ENCODE measurements at regions not wholly inside any gene's neighbourhood (a gene's known extent, or its start where the extent isn't known, plus 50 kb on each side); places are given as distances from the start of the nearest gene placed in this dataset.

GRCh38 chr16:86377251-86378022, 132.9 kb upstream of the FOXF1 start:
- Histone ChIP-seq H3K36me3 (ENCODE audit: control insufficient read depth in 1 of 2, insufficient read depth in 2 of 2, low read length in 1 of 2) (no peaks in the 10 kb centered on the region), H3K4me1 (ENCODE audit: control insufficient read depth in 1 of 2, insufficient read depth in 2 of 2, low read length in 2 of 2) (no peaks in the 10 kb centered on the region), H3K4me3 (ENCODE audit: low read length in 2 of 2) (no peak overlapping the region), H3K27ac (ENCODE audit: low read depth in 1 of 2, low read length in 2 of 2) (no peak overlapping the region), H3K9me3 (ENCODE audit: control insufficient read depth, low read length) (peaks cover 2% of the 10 kb centered on the region), H3K27me3 (ENCODE audit: control insufficient read depth in 1 of 2, insufficient read depth in 2 of 2, low read length in 1 of 2) (no peaks in the 10 kb centered on the region)
- 57 to 65% methylated on average over 27 of the region's 27 CpGs for WGBS, 2 donors
- ATAC-seq (ENCODE audit: low FRiP score) (no peak), DNase-seq (no peak)
- intact Hi-C loops (cut with DNase I) = no loop called here

- no peaks in the 10 kb centered on the region for H3K36me3 ChIP-seq (ENCODE audit: control insufficient read depth in 1 of 2, insufficient read depth in 2 of 2, low read length in 1 of 2)
- no peak overlapping the region for H3K27ac ChIP-seq (ENCODE audit: low read depth in 1 of 2, low read length in 2 of 2)
- H3K4me3 ChIP-seq (ENCODE audit: low read length in 2 of 2) = no peak overlapping the region
- intact Hi-C loops (cut with DNase I) = no loop called here
- H3K9me3 ChIP-seq (ENCODE audit: control insufficient read depth, low read length) = peaks cover 2% of the 10 kb centered on the region
- no peak for DNase-seq
- ATAC-seq (ENCODE audit: low FRiP score) = no peak
- 85 to 91% methylated on average over 9 of the region's 9 CpGs for WGBS, 2 donors
- no peaks in the 10 kb centered on the region for H3K4me1 ChIP-seq (ENCODE audit: control insufficient read depth in 1 of 2, insufficient read depth in 2 of 2, low read length in 2 of 2)
- no peaks in the 10 kb centered on the region for H3K27me3 ChIP-seq (ENCODE audit: control insufficient read depth in 1 of 2, insufficient read depth in 2 of 2, low read length in 1 of 2)
Observed at GRCh38 chr16:86378128-86378527, 132.2 kb upstream of the FOXF1 start.

- no peaks in the 10 kb centered on the region for H3K27me3 ChIP-seq (ENCODE audit: control insufficient read depth in 1 of 2, insufficient read depth in 2 of 2, low read length in 1 of 2)
- DNase-seq = peak in 1 of 2 donors; percentile 26
- ATAC-seq (ENCODE audit: low FRiP score) = no peak
- H3K4me3 ChIP-seq (ENCODE audit: low read length in 2 of 2) = no peak overlapping the region
- no peaks in the 10 kb centered on the region for H3K36me3 ChIP-seq (ENCODE audit: control insufficient read depth in 1 of 2, insufficient read depth in 2 of 2, low read length in 1 of 2)
- intact Hi-C loops (cut with DNase I) = no loop called here
- 68 to 72% methylated on average over 20 of the region's 20 CpGs for WGBS, 2 donors
- peaks cover 2% of the 10 kb centered on the region for H3K9me3 ChIP-seq (ENCODE audit: control insufficient read depth, low read length)
- H3K4me1 ChIP-seq (ENCODE audit: control insufficient read depth in 1 of 2, insufficient read depth in 2 of 2, low read length in 2 of 2) = no peaks in the 10 kb centered on the region
- no peak overlapping the region for H3K27ac ChIP-seq (ENCODE audit: low read depth in 1 of 2, low read length in 2 of 2)
Observed at GRCh38 chr16:86378831-86379504, 131.4 kb upstream of the FOXF1 start.

GRCh38 chr16:86379505-86379846, 130.9 kb upstream of the FOXF1 start:
- WGBS, 2 donors = 1 to 6% methylated on average over 9 of the region's 9 CpGs
- Histone ChIP-seq H3K9me3 (ENCODE audit: control insufficient read depth, low read length) (peaks cover 1% of the 10 kb centered on the region), H3K27me3 (ENCODE audit: control insufficient read depth in 1 of 2, insufficient read depth in 2 of 2, low read length in 1 of 2) (no peaks in the 10 kb centered on the region), H3K36me3 (ENCODE audit: control insufficient read depth in 1 of 2, insufficient read depth in 2 of 2, low read length in 1 of 2) (no peaks in the 10 kb centered on the region), H3K27ac (ENCODE audit: low read depth in 1 of 2, low read length in 2 of 2) (no peak overlapping the region), H3K4me3 (ENCODE audit: low read length in 2 of 2) (no peak overlapping the region), H3K4me1 (ENCODE audit: control insufficient read depth in 1 of 2, insufficient read depth in 2 of 2, low read length in 2 of 2) (no peaks in the 10 kb centered on the region)
- DNase-seq = peak in 1 of 2 donors; percentile 39
- intact Hi-C loops (cut with DNase I) = no loop called here
- ATAC-seq (ENCODE audit: low FRiP score) = no peak

GRCh38 chr16:86380030-86380429, 130.3 kb upstream of the FOXF1 start:
- H3K4me1 ChIP-seq (ENCODE audit: control insufficient read depth in 1 of 2, insufficient read depth in 2 of 2, low read length in 2 of 2) = no peaks in the 10 kb centered on the region
- DNase-seq (peak in 1 of 2 donors; percentile 64), ATAC-seq (ENCODE audit: low FRiP score) (no peak)
- no peaks in the 10 kb centered on the region for H3K9me3 ChIP-seq (ENCODE audit: control insufficient read depth, low read length)
- WGBS, 2 donors = 59 to 62% methylated on average over 9 of the region's 9 CpGs
- H3K36me3 ChIP-seq (ENCODE audit: control insufficient read depth in 1 of 2, insufficient read depth in 2 of 2, low read length in 1 of 2) = no peaks in the 10 kb centered on the region
- no peak overlapping the region for H3K4me3 ChIP-seq (ENCODE audit: low read length in 2 of 2)
- H3K27me3 ChIP-seq (ENCODE audit: control insufficient read depth in 1 of 2, insufficient read depth in 2 of 2, low read length in 1 of 2) = no peaks in the 10 kb centered on the region
- H3K27ac ChIP-seq (ENCODE audit: low read depth in 1 of 2, low read length in 2 of 2) = no peak overlapping the region
- intact Hi-C loops (cut with DNase I) = loop anchor here in 1 of 2 donors (10.0 kb wide), 1 partner anchor 55 kb away; no protein-coding TSS in a partner anchor

GRCh38 chr16:86381491-86381890, 128.8 kb upstream of the FOXF1 start:
- ATAC-seq (ENCODE audit: low FRiP score) (no peak), DNase-seq (peak in 1 of 2 donors; percentile 18)
- Histone ChIP-seq H3K27ac (ENCODE audit: low read depth in 1 of 2, low read length in 2 of 2) (no peak overlapping the region), H3K4me3 (ENCODE audit: low read length in 2 of 2) (no peak overlapping the region), H3K9me3 (ENCODE audit: control insufficient read depth, low read length) (no peaks in the 10 kb centered on the region), H3K36me3 (ENCODE audit: control insufficient read depth in 1 of 2, insufficient read depth in 2 of 2, low read length in 1 of 2) (no peaks in the 10 kb centered on the region), H3K4me1 (ENCODE audit: control insufficient read depth in 1 of 2, insufficient read depth in 2 of 2, low read length in 2 of 2) (no peaks in the 10 kb centered on the region), H3K27me3 (ENCODE audit: control insufficient read depth in 1 of 2, insufficient read depth in 2 of 2, low read length in 1 of 2) (no peaks in the 10 kb centered on the region)
- intact Hi-C loops (cut with DNase I) = loop anchor here in 1 of 2 donors (10.0 kb wide), 1 partner anchor 57 kb away; no protein-coding TSS in a partner anchor
- WGBS, 2 donors = 79% methylated on average over 7 of the region's 7 CpGs

- DNase-seq (no peak), ATAC-seq (ENCODE audit: low FRiP score) (no peak)
- 77 to 81% methylated on average over 15 to 17 of the region's 17 CpGs for WGBS, 2 donors
- Histone ChIP-seq H3K27ac (ENCODE audit: low read depth in 1 of 2, low read length in 2 of 2) (no peak overlapping the region), H3K9me3 (ENCODE audit: control insufficient read depth, low read length) (no peaks in the 10 kb centered on the region), H3K27me3 (ENCODE audit: control insufficient read depth in 1 of 2, insufficient read depth in 2 of 2, low read length in 1 of 2) (no peaks in the 10 kb centered on the region), H3K4me3 (ENCODE audit: low read length in 2 of 2) (no peak overlapping the region), H3K4me1 (ENCODE audit: control insufficient read depth in 1 of 2, insufficient read depth in 2 of 2, low read length in 2 of 2) (no peaks in the 10 kb centered on the region), H3K36me3 (ENCODE audit: control insufficient read depth in 1 of 2, insufficient read depth in 2 of 2, low read length in 1 of 2) (no peaks in the 10 kb centered on the region)
- intact Hi-C loops (cut with DNase I) = loop anchor here in 1 of 2 donors (10.0 kb wide), 1 partner anchor 57 kb away; no protein-coding TSS in a partner anchor
Observed at GRCh38 chr16:86382067-86382773, 128.1 kb upstream of the FOXF1 start.

GRCh38 chr16:86382774-86383407, 127.4 kb upstream of the FOXF1 start:
- H3K27me3 ChIP-seq (ENCODE audit: control insufficient read depth in 1 of 2, insufficient read depth in 2 of 2, low read length in 1 of 2) = no peaks in the 10 kb centered on the region
- DNase-seq = no peak
- intact Hi-C loops (cut with DNase I) = loop anchor here in 1 of 2 donors (10.0 kb wide), 1 partner anchor 58 kb away; no protein-coding TSS in a partner anchor
- H3K27ac ChIP-seq (ENCODE audit: low read depth in 1 of 2, low read length in 2 of 2) = no peak overlapping the region
- no peaks in the 10 kb centered on the region for H3K4me1 ChIP-seq (ENCODE audit: control insufficient read depth in 1 of 2, insufficient read depth in 2 of 2, low read length in 2 of 2)
- H3K9me3 ChIP-seq (ENCODE audit: control insufficient read depth, low read length) = no peaks in the 10 kb centered on the region
- H3K4me3 ChIP-seq (ENCODE audit: low read length in 2 of 2) = no peak overlapping the region
- ATAC-seq (ENCODE audit: low FRiP score) = no peak
- no peaks in the 10 kb centered on the region for H3K36me3 ChIP-seq (ENCODE audit: control insufficient read depth in 1 of 2, insufficient read depth in 2 of 2, low read length in 1 of 2)
- 76 to 80% methylated on average over 15 of the region's 15 CpGs for WGBS, 2 donors
